ENCODE measurements at regions not wholly inside any gene's neighbourhood (a gene's known extent, or its start where the extent isn't known, plus 50 kb on each side); places are given as distances from the start of the nearest gene placed in this dataset.

GRCh38 chr2:185050804-185051203 is 452.5 kb downstream of the ZNF804A start (continued):
- TF ChIP-seq E2F4 (CRISPR knock-in tag; IDR thresholded peaks at IDR 0.05; ENCODE audit: borderline replicate concordance, low read depth) (no peak), ARID4B (CRISPR knock-in tag; IDR thresholded peaks at IDR 0.05; ENCODE audit: borderline replicate concordance) (no peak)

GRCh38 chr2:185063761-185064160 is 465.4 kb downstream of the ZNF804A start:
- ATAC-seq (no peak), DNase-seq (ENCODE audit: low spot score) (no peak)
- H3K9me3 Mint-ChIP-seq: peaks cover 6% of the 10 kb centered on the region; the same call in 1 of the 2 replicates
- H3K36me3 Mint-ChIP-seq: no peaks in the 10 kb centered on the region
- no peak overlapping the region for H3K27ac Mint-ChIP-seq
- ChIA-PET CTCF (no interaction called here), POLR2A (no interaction called here)
- no peaks in the 10 kb centered on the region for H3K27me3 Mint-ChIP-seq (ENCODE audit: low read depth)
- TF ChIP-seq CBFB (CRISPR knock-in tag; IDR thresholded peaks at IDR 0.05; ENCODE audit: low read depth): no peak
- no peak for TF ChIP-seq HMGXB4 (CRISPR knock-in tag; IDR thresholded peaks at IDR 0.05)
- no peak for TF ChIP-seq ZNF532 (CRISPR knock-in tag; IDR thresholded peaks at IDR 0.05; ENCODE audit: borderline replicate concordance)
- no peak overlapping the region for H3K4me3 Mint-ChIP-seq
- H3K4me1 Mint-ChIP-seq: no peaks in the 10 kb centered on the region

- ChIA-PET POLR2A (no interaction called here), CTCF (no interaction called here)
- no peak for TF ChIP-seq STAT6 (CRISPR knock-in tag; conservative IDR thresholded peaks at IDR 0.05; ENCODE audit: low read depth)
- no peak for TF ChIP-seq CREB1 (CRISPR knock-in tag; IDR thresholded peaks at IDR 0.05)
- ATAC-seq (no peak), DNase-seq (ENCODE audit: low spot score) (no peak)
- no peaks in the 10 kb centered on the region for H3K4me1 Mint-ChIP-seq
- H3K27ac Mint-ChIP-seq: no peak overlapping the region
- no peak overlapping the region for H3K4me3 Mint-ChIP-seq
- H3K36me3 Mint-ChIP-seq: no peaks in the 10 kb centered on the region
- H3K9me3 Mint-ChIP-seq: no peaks in the 10 kb centered on the region
- no peaks in the 10 kb centered on the region for H3K27me3 Mint-ChIP-seq (ENCODE audit: low read depth)
Measured at GRCh38 chr2:185066128-185066527, 467.8 kb downstream of the ZNF804A start.
